Hepatocyte (in vitro differentiated cells): ENCODE measurements at regions not wholly inside any gene's neighbourhood (a gene's known extent, or its start where the extent isn't known, plus 50 kb on each side); places are given as distances from the start of the nearest gene placed in this dataset.

Experiments used
- EZH2 ChIP-seq: fragments of 200-600 bp; sonication (generic); IDR thresholded peaks from 2 replicates; pipeline ENCODE4 v1.6.1; 2016; ENCODE audit warnings: antibody characterized with exemption, mild to moderate bottlenecking, borderline replicate concordance
- EZH2phosphoT487 ChIP-seq: fragments of 200-600 bp; sonication (generic); IDR thresholded peaks from one replicate; pipeline ENCODE4 v1.6.1; 2018; ENCODE audit warnings: antibody characterized with exemption, mild to moderate bottlenecking, low read depth, moderate library complexity; ENCODE audit not compliant: unreplicated experiment, severe bottlenecking
- TF ChIP-seq, protein P1 (sequence below): fragments of 200-600 bp; sonication (generic); IDR thresholded peaks from 2 replicates; pipeline ENCODE4 v1.5.1; 2016; ENCODE audit warnings: antibody characterized with exemption, mild to moderate bottlenecking; ENCODE audit not compliant: poor library complexity

DNA sequence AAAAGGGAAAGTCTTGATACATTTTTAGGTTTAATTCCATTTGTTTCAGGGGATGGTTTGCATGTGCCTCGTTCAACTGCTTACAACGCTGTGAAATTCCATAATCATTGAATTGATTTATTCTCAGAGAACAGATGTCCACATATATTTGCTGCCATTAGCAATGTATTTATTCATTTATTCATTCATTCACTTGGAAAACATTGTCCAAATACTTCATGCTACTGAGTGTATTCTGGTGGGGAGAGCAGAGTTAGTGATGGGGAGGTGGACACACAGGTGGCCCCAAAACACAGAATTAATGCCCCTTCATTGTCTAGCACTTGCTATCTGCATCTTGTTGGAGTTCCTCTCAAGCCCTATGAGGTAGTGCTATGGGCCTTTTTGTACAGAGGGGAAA lies 141.2 kb upstream of the PARP11 start:
- TF ChIP-seq EZH2: no peak
- TF ChIP-seq, protein P1, sequence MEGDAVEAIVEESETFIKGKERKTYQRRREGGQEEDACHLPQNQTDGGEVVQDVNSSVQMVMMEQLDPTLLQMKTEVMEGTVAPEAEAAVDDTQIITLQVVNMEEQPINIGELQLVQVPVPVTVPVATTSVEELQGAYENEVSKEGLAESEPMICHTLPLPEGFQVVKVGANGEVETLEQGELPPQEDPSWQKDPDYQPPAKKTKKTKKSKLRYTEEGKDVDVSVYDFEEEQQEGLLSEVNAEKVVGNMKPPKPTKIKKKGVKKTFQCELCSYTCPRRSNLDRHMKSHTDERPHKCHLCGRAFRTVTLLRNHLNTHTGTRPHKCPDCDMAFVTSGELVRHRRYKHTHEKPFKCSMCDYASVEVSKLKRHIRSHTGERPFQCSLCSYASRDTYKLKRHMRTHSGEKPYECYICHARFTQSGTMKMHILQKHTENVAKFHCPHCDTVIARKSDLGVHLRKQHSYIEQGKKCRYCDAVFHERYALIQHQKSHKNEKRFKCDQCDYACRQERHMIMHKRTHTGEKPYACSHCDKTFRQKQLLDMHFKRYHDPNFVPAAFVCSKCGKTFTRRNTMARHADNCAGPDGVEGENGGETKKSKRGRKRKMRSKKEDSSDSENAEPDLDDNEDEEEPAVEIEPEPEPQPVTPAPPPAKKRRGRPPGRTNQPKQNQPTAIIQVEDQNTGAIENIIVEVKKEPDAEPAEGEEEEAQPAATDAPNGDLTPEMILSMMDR: no peak
- TF ChIP-seq EZH2phosphoT487: no peak
